ENCODE measurements at regions not wholly inside any gene's neighbourhood (a gene's known extent, or its start where the extent isn't known, plus 50 kb on each side); places are given as distances from the start of the nearest gene placed in this dataset.

GRCh38 chrX:33989936-33990335 lies 142.2 kb downstream of the FAM47A start:
- Histone ChIP-seq H3K36me3 (no peaks in the 10 kb centered on the region), H3K4me1 (no peaks in the 10 kb centered on the region), H3K9me3 (no peaks in the 10 kb centered on the region), H3K27ac (replicated peaks in 1 of 4) (no peak overlapping the region), H3K27me3 (no peaks in the 10 kb centered on the region), H3K4me3 (no peak overlapping the region)
- 40% methylated on average over 4 of the region's 4 CpGs for WGBS
- TF ChIP-seq POLR2AphosphoS5 (IDR thresholded peaks at IDR 0.05), result no peak
- no peak for TF ChIP-seq CTCF (IDR thresholded peaks at IDR 0.05)
- no peak for TF ChIP-seq POLR2A (IDR thresholded peaks at IDR 0.05; ENCODE audit: low read depth)
- TF ChIP-seq EP300 (IDR thresholded peaks at IDR 0.05), result no peak
- no peak for DNase-seq (ENCODE audit: extremely low spot score)
- intact Hi-C loops (cut with DNase I), result no loop called here

GRCh38 chrX:33987458-33987857 lies 144.7 kb downstream of the FAM47A start:
- Histone ChIP-seq H3K36me3 (no peaks in the 10 kb centered on the region), H3K27me3 (no peaks in the 10 kb centered on the region), H3K4me3 (no peak overlapping the region), H3K27ac (replicated peaks in 1 of 4) (no peak overlapping the region), H3K9me3 (no peaks in the 10 kb centered on the region), H3K4me1 (no peaks in the 10 kb centered on the region)
- no peak for DNase-seq (ENCODE audit: extremely low spot score)
- intact Hi-C loops (cut with DNase I), result no loop called here
- 87% methylated on average over 4 of the region's 4 CpGs for WGBS
- no peak for TF ChIP-seq POLR2A (IDR thresholded peaks at IDR 0.05; ENCODE audit: low read depth)
- no peak for TF ChIP-seq POLR2AphosphoS5 (IDR thresholded peaks at IDR 0.05)
- no peak for TF ChIP-seq CTCF (IDR thresholded peaks at IDR 0.05)
- no peak for TF ChIP-seq EP300 (IDR thresholded peaks at IDR 0.05)

GRCh38 chrX:33974676-33975075 lies 157.4 kb downstream of the FAM47A start:
- Histone ChIP-seq H3K27ac (replicated peaks in 1 of 4) (no peak overlapping the region), H3K4me3 (no peak overlapping the region), H3K27me3 (no peaks in the 10 kb centered on the region), H3K4me1 (no peaks in the 10 kb centered on the region), H3K9me3 (no peaks in the 10 kb centered on the region), H3K36me3 (no peaks in the 10 kb centered on the region)
- TF ChIP-seq POLR2AphosphoS5 (IDR thresholded peaks at IDR 0.05) (no peak), EP300 (IDR thresholded peaks at IDR 0.05) (no peak), POLR2A (IDR thresholded peaks at IDR 0.05; ENCODE audit: low read depth) (no peak)
- no peak for DNase-seq (ENCODE audit: extremely low spot score)
- WGBS, result 80% methylated on average over 6 of the region's 6 CpGs
- intact Hi-C loops (cut with DNase I), result no loop called here

- Histone ChIP-seq H3K9me3 (no peaks in the 10 kb centered on the region), H3K4me1 (no peaks in the 10 kb centered on the region), H3K27me3 (no peaks in the 10 kb centered on the region), H3K36me3 (no peaks in the 10 kb centered on the region), H3K4me3 (no peak overlapping the region), H3K27ac (replicated peaks in 1 of 4) (no peak overlapping the region)
- WGBS, result 94% methylated on average over 2 of the region's 3 CpGs
- intact Hi-C loops (cut with DNase I), result no loop called here
- DNase-seq (ENCODE audit: extremely low spot score), result no peak
- TF ChIP-seq CTCF (IDR thresholded peaks at IDR 0.05) (no peak), POLR2A (IDR thresholded peaks at IDR 0.05; ENCODE audit: low read depth) (no peak)
Observed at GRCh38 chrX:33970028-33970967, 161.8 kb downstream of the FAM47A start.

- Histone ChIP-seq H3K27me3 (no peaks in the 10 kb centered on the region), H3K4me1 (no peaks in the 10 kb centered on the region), H3K4me3 (no peak overlapping the region), H3K27ac (replicated peaks in 1 of 4) (no peak overlapping the region), H3K36me3 (no peaks in the 10 kb centered on the region), H3K9me3 (no peaks in the 10 kb centered on the region)
- TF ChIP-seq POLR2AphosphoS5 (IDR thresholded peaks at IDR 0.05) (no peak), EP300 (IDR thresholded peaks at IDR 0.05) (no peak)
- no CpG with 5 or more reads among the region's 1 CpG for WGBS
- DNase-seq (ENCODE audit: extremely low spot score), result no peak
- intact Hi-C loops (cut with DNase I), result no loop called here
Observed at GRCh38 chrX:33969105-33969504, 163.0 kb downstream of the FAM47A start.

All from esophagus muscularis mucosa (tissue), 4 donors.